HCEC 1CT (cell line): ENCODE measurements at regions not wholly inside any gene's neighbourhood (a gene's known extent, or its start where the extent isn't known, plus 50 kb on each side); places are given as distances from the start of the nearest gene placed in this dataset.
"Not testable (repeated sequence)": the region's sequence is repeated elsewhere in the genome, so short reads cannot be mapped to it uniquely, and the experiment has no call there.

Experiments
- DNase-seq: peaks from one replicate; pipeline ENCODE4 v3.0.0-alpha.2; 2017

GRCh38 chr2:142561656-142562055 lies 315.8 kb upstream of the KYNU start:
- no peak for DNase-seq

- DNase-seq, result no peak
Measured at GRCh38 chr2:142557391-142557790, 320.1 kb upstream of the KYNU start.

- DNase-seq, result not testable (repeated sequence)
Measured at GRCh38 chr2:142545999-142546398, 331.5 kb upstream of the KYNU start.

- DNase-seq, result no peak
Measured at GRCh38 chr2:142545036-142545435, 332.4 kb upstream of the KYNU start.

- DNase-seq, result no peak
Measured at GRCh38 chr2:142544173-142544572, 333.3 kb upstream of the KYNU start.

- DNase-seq, result no peak
Measured at GRCh38 chr2:142542431-142542910, 335.0 kb upstream of the KYNU start.

GRCh38 chr2:142536966-142537365 lies 340.5 kb upstream of the KYNU start:
- DNase-seq, result no peak

- no peak for DNase-seq
Measured at GRCh38 chr2:142536492-142536891, 341.0 kb upstream of the KYNU start.

GRCh38 chr2:142535311-142535710 lies 342.2 kb upstream of the KYNU start:
- DNase-seq, result no peak

GRCh38 chr2:142533177-142533576 lies 344.3 kb upstream of the KYNU start:
- DNase-seq, result peak; percentile 31

- peak; percentile 32 for DNase-seq
Measured at GRCh38 chr2:142531377-142531776, 346.1 kb upstream of the KYNU start.

GRCh38 chr2:142525720-142526119 lies 351.7 kb upstream of the KYNU start:
- no peak for DNase-seq

GRCh38 chr2:142521492-142521891 lies 356.0 kb upstream of the KYNU start:
- DNase-seq, result no peak

GRCh38 chr2:142515493-142515892 lies 362.0 kb upstream of the KYNU start:
- DNase-seq, result no peak

- no peak for DNase-seq
Measured at GRCh38 chr2:142509401-142509800, 368.1 kb upstream of the KYNU start.

- DNase-seq, result no peak
Measured at GRCh38 chr2:142504754-142505153, 372.7 kb upstream of the KYNU start.

- no peak for DNase-seq
Measured at GRCh38 chr2:142502402-142502801, 371.6 kb upstream of the LRP1B start.

GRCh38 chr2:142495141-142495540 lies 364.3 kb upstream of the LRP1B start:
- DNase-seq, result no peak

GRCh38 chr2:142489631-142490030 lies 358.8 kb upstream of the LRP1B start:
- not testable (repeated sequence) for DNase-seq

- no peak for DNase-seq
Measured at GRCh38 chr2:142484111-142484510, 353.3 kb upstream of the LRP1B start.

- DNase-seq, result no peak
Measured at GRCh38 chr2:142483653-142484052, 352.8 kb upstream of the LRP1B start.

- no peak for DNase-seq
Measured at GRCh38 chr2:142478206-142478605, 347.4 kb upstream of the LRP1B start.

GRCh38 chr2:142472382-142472781 lies 341.6 kb upstream of the LRP1B start:
- no peak for DNase-seq

- no peak for DNase-seq
Measured at GRCh38 chr2:142467321-142467720, 336.5 kb upstream of the LRP1B start.

GRCh38 chr2:142463047-142463446 lies 332.2 kb upstream of the LRP1B start:
- no peak for DNase-seq

GRCh38 chr2:142462306-142462705 lies 331.5 kb upstream of the LRP1B start:
- no peak for DNase-seq
